Stimulated activated effector memory CD8-positive, alpha-beta T cell treated with anti-CD3 and anti-CD28 coated beads, Interleukin-12 subunit alpha, Interleukin-12 subunit beta, amount 100 ng/mL, for 72 hours (primary cell): ENCODE measurements at regions not wholly inside any gene's neighbourhood (a gene's known extent, or its start where the extent isn't known, plus 50 kb on each side); places are given as distances from the start of the nearest gene placed in this dataset.
A peak's percentile ranks its signal among the peaks of the same experiment; 100 is the strongest.
"Not testable (repeated sequence)": the region's sequence is repeated elsewhere in the genome, so short reads cannot be mapped to it uniquely, and the experiment has no call there.

Experiments used
- ATAC-seq: fragments of 150-1000 bp; cut with Tn5 transposase; 2 replicates; pipeline ENCODE4 v1.10.0; 2021
- DNase-seq, 2 donors: peaks; one replicate each; pipeline ENCODE4 v3.0.0; 2021 to 2022; ENCODE audit warnings: low spot score in 2 of 2
- H3K27ac Mint-ChIP-seq: one replicate; pipeline ENCODE4 v1.8.0; 2022; ENCODE audit warnings: mild to moderate bottlenecking, mixed read lengths
- H3K36me3 Mint-ChIP-seq: one replicate; pipeline ENCODE4 v1.8.0; 2022; ENCODE audit warnings: mild to moderate bottlenecking, mixed read lengths
- H3K4me1 Mint-ChIP-seq: one replicate; pipeline ENCODE4 v1.8.0; 2022; ENCODE audit warnings: mixed read lengths
- H3K4me3 Mint-ChIP-seq: one replicate; pipeline ENCODE4 v1.8.0; 2022; ENCODE audit warnings: mild to moderate bottlenecking, mixed read lengths
- H3K9me3 Mint-ChIP-seq: one replicate; pipeline ENCODE4 v1.8.0; 2022; ENCODE audit warnings: mixed read lengths

GRCh38 chr2:54047658-54048057, 67.8 kb upstream of the ACYP2 start:
- no peak overlapping the region for H3K4me3 Mint-ChIP-seq
- peaks cover 16% of the 10 kb centered on the region for H3K4me1 Mint-ChIP-seq

GRCh38 chr2:54047091-54047490, 68.3 kb upstream of the ACYP2 start:
- no peaks in the 10 kb centered on the region for H3K36me3 Mint-ChIP-seq
- no peak overlapping the region for H3K27ac Mint-ChIP-seq
- peaks cover 16% of the 10 kb centered on the region for H3K4me1 Mint-ChIP-seq
- no peak for DNase-seq
- ATAC-seq: peak; percentile 84
- no peak overlapping the region for H3K4me3 Mint-ChIP-seq
- no peaks in the 10 kb centered on the region for H3K9me3 Mint-ChIP-seq

More at GRCh38 chr2:54047658-54048057, 67.8 kb upstream of the ACYP2 start:
- H3K27ac Mint-ChIP-seq: no peak overlapping the region
- H3K36me3 Mint-ChIP-seq: no peaks in the 10 kb centered on the region
- no peak for DNase-seq
- no peak for ATAC-seq
- no peaks in the 10 kb centered on the region for H3K9me3 Mint-ChIP-seq

- no peaks in the 10 kb centered on the region for H3K36me3 Mint-ChIP-seq
- H3K4me3 Mint-ChIP-seq: no peak overlapping the region
- H3K27ac Mint-ChIP-seq: no peak overlapping the region
- ATAC-seq: no peak
- peaks cover 2% of the 10 kb centered on the region for H3K4me1 Mint-ChIP-seq
- DNase-seq: no peak
- H3K9me3 Mint-ChIP-seq: no peaks in the 10 kb centered on the region
Measured at GRCh38 chr2:54042897-54043620, 72.3 kb upstream of the PSME4 start.

GRCh38 chr2:54042341-54042740, 71.5 kb upstream of the PSME4 start:
- H3K9me3 Mint-ChIP-seq: no peaks in the 10 kb centered on the region
- ATAC-seq (no peak), DNase-seq (no peak)
- H3K36me3 Mint-ChIP-seq: no peaks in the 10 kb centered on the region
- no peaks in the 10 kb centered on the region for H3K4me1 Mint-ChIP-seq
- no peak overlapping the region for H3K4me3 Mint-ChIP-seq
- H3K27ac Mint-ChIP-seq: no peak overlapping the region

GRCh38 chr2:54041135-54041534, 70.3 kb upstream of the PSME4 start:
- H3K4me3 Mint-ChIP-seq: no peak overlapping the region
- no peaks in the 10 kb centered on the region for H3K36me3 Mint-ChIP-seq
- no peaks in the 10 kb centered on the region for H3K9me3 Mint-ChIP-seq
- H3K4me1 Mint-ChIP-seq: no peaks in the 10 kb centered on the region
- H3K27ac Mint-ChIP-seq: no peak overlapping the region
- ATAC-seq (peak; percentile 100), DNase-seq (peak; percentile 36 to 82)

GRCh38 chr2:54040685-54041084, 69.9 kb upstream of the PSME4 start:
- ATAC-seq: no peak
- H3K4me3 Mint-ChIP-seq: no peak overlapping the region

GRCh38 chr2:54040250-54040649, 69.5 kb upstream of the PSME4 start:
- Mint-ChIP-seq H3K27ac (no peak overlapping the region), H3K9me3 (no peaks in the 10 kb centered on the region), H3K4me3 (no peak overlapping the region), H3K36me3 (no peaks in the 10 kb centered on the region), H3K4me1 (no peaks in the 10 kb centered on the region)
- DNase-seq (no peak), ATAC-seq (no peak)

More at GRCh38 chr2:54040685-54041084, 69.9 kb upstream of the PSME4 start:
- no peak overlapping the region for H3K27ac Mint-ChIP-seq
- no peak for DNase-seq
- no peaks in the 10 kb centered on the region for H3K4me1 Mint-ChIP-seq
- no peaks in the 10 kb centered on the region for H3K36me3 Mint-ChIP-seq
- no peaks in the 10 kb centered on the region for H3K9me3 Mint-ChIP-seq

GRCh38 chr2:54038835-54039234, 68.0 kb upstream of the PSME4 start:
- Mint-ChIP-seq H3K4me1 (no peaks in the 10 kb centered on the region), H3K9me3 (no peaks in the 10 kb centered on the region), H3K36me3 (no peaks in the 10 kb centered on the region), H3K4me3 (no peak overlapping the region), H3K27ac (no peak overlapping the region)
- ATAC-seq (no peak), DNase-seq (no peak)

- not testable (repeated sequence) for DNase-seq, H3K9me3 Mint-ChIP-seq, H3K36me3 Mint-ChIP-seq, H3K4me1 Mint-ChIP-seq, H3K27ac Mint-ChIP-seq, ATAC-seq, H3K4me3 Mint-ChIP-seq
Measured at GRCh38 chr2:54031288-54031687, 60.5 kb upstream of the PSME4 start.

GRCh38 chr2:54030806-54031205, 60.0 kb upstream of the PSME4 start:
- Mint-ChIP-seq H3K4me3 (no peak overlapping the region), H3K27ac (no peak overlapping the region), H3K36me3 (no peaks in the 10 kb centered on the region), H3K9me3 (no peaks in the 10 kb centered on the region), H3K4me1 (no peaks in the 10 kb centered on the region)
- ATAC-seq (no peak), DNase-seq (no peak)

- no peak overlapping the region for H3K4me3 Mint-ChIP-seq
- DNase-seq (no peak), ATAC-seq (no peak)
- no peak overlapping the region for H3K27ac Mint-ChIP-seq
- no peaks in the 10 kb centered on the region for H3K4me1 Mint-ChIP-seq
- no peaks in the 10 kb centered on the region for H3K9me3 Mint-ChIP-seq
- no peaks in the 10 kb centered on the region for H3K36me3 Mint-ChIP-seq
Measured at GRCh38 chr2:54030396-54030741, 59.6 kb upstream of the PSME4 start.

- DNase-seq: no peak
- H3K27ac Mint-ChIP-seq: no peak overlapping the region
- no peaks in the 10 kb centered on the region for H3K9me3 Mint-ChIP-seq
- no peaks in the 10 kb centered on the region for H3K4me1 Mint-ChIP-seq
- no peak overlapping the region for H3K4me3 Mint-ChIP-seq
- no peaks in the 10 kb centered on the region for H3K36me3 Mint-ChIP-seq
- ATAC-seq: no peak
Measured at GRCh38 chr2:54029721-54030395, 59.1 kb upstream of the PSME4 start.

- H3K27ac Mint-ChIP-seq, ATAC-seq: not testable (repeated sequence)
Measured at GRCh38 chr2:54025463-54026075, 54.8 kb upstream of the PSME4 start.

GRCh38 chr2:54024576-54024975, 53.8 kb upstream of the PSME4 start:
- DNase-seq (no peak), ATAC-seq (no peak)
- Mint-ChIP-seq H3K36me3 (no peaks in the 10 kb centered on the region), H3K4me1 (no peaks in the 10 kb centered on the region), H3K4me3 (no peak overlapping the region), H3K9me3 (peaks cover 4% of the 10 kb centered on the region), H3K27ac (no peak overlapping the region)

More at GRCh38 chr2:54025463-54026075, 54.8 kb upstream of the PSME4 start:
- not testable (repeated sequence) for H3K36me3 Mint-ChIP-seq, DNase-seq, H3K4me3 Mint-ChIP-seq, H3K4me1 Mint-ChIP-seq, H3K9me3 Mint-ChIP-seq

GRCh38 chr2:54021702-54022101, 50.9 kb upstream of the PSME4 start:
- H3K36me3 Mint-ChIP-seq: peaks cover 8% of the 10 kb centered on the region
- ATAC-seq: no peak
- H3K9me3 Mint-ChIP-seq: peaks cover 4% of the 10 kb centered on the region
- no peak for DNase-seq
- no peaks in the 10 kb centered on the region for H3K4me1 Mint-ChIP-seq
- no peak overlapping the region for H3K27ac Mint-ChIP-seq
- no peak overlapping the region for H3K4me3 Mint-ChIP-seq
